ENCODE measurements at regions not wholly inside any gene's neighbourhood (a gene's known extent, or its start where the extent isn't known, plus 50 kb on each side); places are given as distances from the start of the nearest gene placed in this dataset.
"Not testable (repeated sequence)": the region's sequence is repeated elsewhere in the genome, so short reads cannot be mapped to it uniquely, and the experiment has no call there.

GRCh38 chr2:121818546-121818945, 63.1 kb downstream of the TSN start:
- DNase-seq = no peak

- no peak for DNase-seq
These were observed 64.4 kb downstream of the TSN start for GRCh38 chr2:121819846-121820245.

DNA sequence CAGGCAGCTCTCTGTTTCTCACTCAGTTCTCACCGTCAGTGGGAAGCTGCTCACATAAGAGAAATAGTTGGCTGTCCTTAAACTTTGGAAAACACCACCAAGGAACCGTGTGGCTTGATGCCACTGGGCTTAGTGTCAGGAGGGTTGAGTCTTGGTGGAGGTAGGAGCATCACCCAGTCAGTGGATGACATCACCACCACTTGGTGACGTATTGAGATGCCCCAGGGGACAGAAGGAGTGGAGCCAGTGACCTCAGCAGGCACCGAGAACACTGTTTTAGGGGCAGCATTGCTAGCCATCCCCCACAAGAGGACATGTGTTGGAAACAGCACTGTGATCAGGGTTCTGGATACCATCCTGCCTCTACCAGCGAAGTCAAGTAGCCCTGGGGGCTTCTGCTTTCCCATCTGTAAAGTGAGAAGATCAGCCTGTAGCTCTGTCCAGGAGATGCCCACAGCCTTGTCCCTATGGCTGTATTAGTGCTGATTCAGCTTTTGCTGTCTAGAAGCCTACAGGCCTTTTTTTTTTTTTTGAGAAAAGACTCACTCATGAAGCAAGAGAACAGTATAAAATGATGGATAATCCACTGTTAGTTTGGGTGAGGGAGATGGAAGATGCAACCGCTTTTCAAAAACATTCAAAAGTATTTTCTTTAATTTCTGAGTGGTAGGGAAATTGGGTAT, 66.2 kb downstream of the TSN start:
- no peak for DNase-seq

- no peak for DNase-seq
These were observed 68.8 kb downstream of the TSN start for GRCh38 chr2:121824264-121824663.

DNA sequence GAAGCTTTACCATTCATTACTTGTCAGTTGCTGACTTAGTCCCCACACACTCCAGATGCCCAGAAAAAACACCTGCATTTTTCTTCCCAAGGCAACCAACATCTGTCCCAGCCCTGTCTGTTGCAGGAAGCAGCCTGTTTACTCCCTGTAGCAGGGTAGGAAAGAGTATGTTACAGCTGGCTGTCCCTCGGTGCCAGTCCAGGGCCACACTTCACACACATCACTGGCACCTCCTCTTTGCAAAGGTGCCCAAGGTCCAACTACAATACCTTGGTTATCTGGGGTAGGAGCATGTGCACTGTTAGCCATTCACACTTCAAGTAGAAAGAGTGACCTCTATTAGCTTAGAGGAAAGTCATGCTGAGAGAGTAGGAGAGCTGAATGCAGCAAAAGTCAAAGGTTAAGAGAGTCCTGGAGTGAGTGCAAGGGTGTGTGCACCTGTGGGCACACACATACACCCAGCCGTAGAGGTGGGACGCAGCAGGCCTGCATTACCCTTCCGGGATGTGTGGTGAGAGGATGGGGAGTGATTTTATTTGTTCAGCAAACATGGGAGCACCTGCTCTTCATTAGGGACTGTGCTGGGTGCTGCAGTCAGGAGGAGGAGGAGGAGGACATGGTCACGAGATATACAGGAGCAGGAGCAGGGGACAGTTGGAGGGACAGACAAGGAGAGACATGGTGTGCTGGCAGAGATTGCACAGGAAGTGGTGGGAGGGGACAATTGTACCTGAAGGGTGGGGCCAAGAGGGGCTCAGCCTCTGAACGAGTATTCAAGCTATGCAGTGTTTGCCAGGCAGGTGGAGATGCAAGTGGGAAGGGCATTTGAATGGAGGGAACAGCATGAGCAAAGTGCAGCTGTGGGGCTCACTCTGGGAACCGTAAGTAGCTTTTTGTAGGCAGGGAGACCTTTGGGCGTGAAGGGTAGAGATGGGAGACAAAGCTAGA, 69.8 kb downstream of the TSN start:
- DNase-seq = no peak

DNA sequence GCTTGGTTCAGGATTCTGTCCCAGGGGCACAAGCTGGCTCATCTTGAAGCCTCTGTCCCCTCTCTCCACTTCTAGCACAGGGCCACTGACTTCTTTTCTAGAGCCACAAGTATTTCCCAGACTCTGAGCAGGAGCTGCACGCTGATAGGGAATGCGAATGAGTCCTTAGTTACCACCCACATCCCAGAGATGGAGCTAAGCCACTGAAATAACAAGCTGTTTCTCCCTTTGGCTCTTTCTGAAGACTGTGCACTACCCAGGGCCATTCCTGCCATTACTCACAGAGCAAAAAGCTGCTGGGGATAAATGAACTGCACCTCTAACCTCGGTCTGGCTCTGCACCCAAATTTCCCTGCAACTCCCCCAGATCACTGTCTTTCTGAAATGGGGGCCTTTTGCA, 70.6 kb downstream of the TSN start:
- DNase-seq = no peak

DNA sequence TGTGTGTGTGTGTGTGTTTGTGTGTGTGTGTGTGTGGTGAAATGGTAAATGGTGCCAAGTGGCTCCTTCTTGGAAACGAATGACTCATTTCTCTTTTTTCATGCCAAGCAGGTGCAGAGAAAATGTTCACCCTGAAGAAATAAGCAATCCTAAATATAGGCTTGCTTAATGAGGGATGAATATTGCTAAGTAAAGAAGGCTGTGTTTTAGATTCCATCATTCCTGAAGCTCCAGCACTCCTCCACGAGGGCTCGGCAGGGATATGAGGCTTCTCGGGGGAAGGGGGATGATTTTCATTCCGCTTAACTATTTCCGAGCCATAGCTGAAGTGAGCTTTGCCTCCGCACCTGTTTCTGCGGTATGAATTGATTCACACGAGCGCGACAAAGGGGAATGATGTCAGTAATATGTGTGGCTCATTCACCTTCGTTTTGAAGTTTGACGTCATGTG, 72.9 kb downstream of the TSN start:
- no peak for DNase-seq

DNA sequence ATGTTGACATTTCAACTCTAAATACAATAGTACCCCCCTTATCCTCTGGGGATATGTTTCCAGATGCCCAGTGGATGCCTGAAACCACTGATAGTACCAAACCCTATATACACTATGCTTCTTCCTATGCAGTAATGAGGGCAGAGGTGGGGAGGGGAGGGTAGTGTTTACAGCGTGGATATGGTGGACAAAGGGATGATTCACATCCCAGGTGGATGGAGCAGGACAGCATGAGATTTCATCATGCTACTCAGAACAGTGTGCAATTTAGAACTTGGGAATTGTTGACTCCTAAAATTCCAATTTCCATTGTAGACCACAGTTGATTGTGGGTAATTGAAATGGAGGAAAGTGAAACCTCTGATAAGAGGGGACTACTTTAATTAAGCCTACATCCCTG, 75.4 kb downstream of the TSN start:
- DNase-seq = no peak

- DNase-seq = no peak
These were observed 76.4 kb downstream of the TSN start for GRCh38 chr2:121831841-121832240.

- DNase-seq = no peak
These were observed 77.2 kb downstream of the TSN start for GRCh38 chr2:121832412-121833357.

- DNase-seq = no peak
These were observed 77.9 kb downstream of the TSN start for GRCh38 chr2:121833358-121833723.

- DNase-seq = no peak
These were observed 81.2 kb downstream of the TSN start for GRCh38 chr2:121836611-121837010.

GRCh38 chr2:121837591-121837990, 82.1 kb downstream of the TSN start:
- DNase-seq = no peak

- DNase-seq = no peak
These were observed 83.1 kb downstream of the TSN start for GRCh38 chr2:121838551-121838950.

GRCh38 chr2:121839584-121839983, 84.1 kb downstream of the TSN start:
- no peak for DNase-seq

GRCh38 chr2:121849236-121849635, 93.8 kb downstream of the TSN start:
- no peak for DNase-seq

DNA sequence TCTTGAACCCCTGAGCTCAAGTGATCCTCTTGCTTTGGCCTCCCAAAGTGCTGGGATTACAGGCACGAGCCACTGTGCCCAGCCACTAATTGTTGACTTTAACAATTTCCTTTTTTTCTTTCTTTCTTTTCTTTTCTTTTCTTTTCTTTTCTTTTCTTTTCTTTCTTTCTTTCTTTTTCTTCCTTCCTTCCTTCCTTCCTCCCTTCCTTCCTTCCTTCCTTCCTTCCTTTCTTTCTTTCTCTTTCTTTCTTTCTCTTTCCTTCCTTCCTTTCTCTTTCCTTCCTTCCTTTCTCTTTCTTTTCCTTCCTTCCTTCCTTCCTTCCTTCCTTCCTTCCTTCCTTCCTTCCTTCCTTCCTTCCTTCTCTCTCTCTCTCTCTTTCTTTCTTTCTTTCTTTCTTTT, 97.7 kb downstream of the TSN start:
- DNase-seq = not testable (repeated sequence)

- no peak for DNase-seq
These were observed 100.1 kb downstream of the TSN start for GRCh38 chr2:121855510-121855909.

- DNase-seq = no peak
These were observed 100.9 kb downstream of the TSN start for GRCh38 chr2:121856360-121856759.

- DNase-seq = no peak
These were observed 102.9 kb downstream of the TSN start for GRCh38 chr2:121858369-121858768.

DNA sequence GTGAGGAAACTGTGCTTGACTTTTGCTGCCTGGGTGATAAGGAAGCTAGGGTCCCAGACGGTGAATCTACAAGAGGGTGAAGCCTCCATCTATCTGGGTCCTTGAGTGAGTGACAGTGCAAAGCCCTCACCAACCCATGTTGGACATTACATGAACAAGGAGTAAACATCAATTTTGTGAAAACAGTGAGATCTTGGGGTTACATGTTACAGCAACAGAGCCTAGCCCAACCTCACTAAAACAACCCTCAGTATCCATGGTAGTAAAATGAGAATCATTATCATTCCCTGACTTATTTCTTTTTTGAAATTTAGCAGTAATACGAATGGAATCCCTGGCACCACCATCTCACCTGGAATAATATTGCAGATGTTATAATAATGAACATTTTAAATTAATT, 103.4 kb downstream of the TSN start:
- DNase-seq = no peak

GRCh38 chr2:121860033-121860757, 104.7 kb downstream of the TSN start:
- no peak for DNase-seq

Data from hematopoietic multipotent progenitor cell treated with erythropoietin and hydrocortisone succinate and interleukin-3 and kit ligand, for 6 days (in vitro differentiated cells).